HCEC 1CT (cell line): ENCODE measurements at regions not wholly inside any gene's neighbourhood (a gene's known extent, or its start where the extent isn't known, plus 50 kb on each side); places are given as distances from the start of the nearest gene placed in this dataset.
"Not testable (repeated sequence)": the region's sequence is repeated elsewhere in the genome, so short reads cannot be mapped to it uniquely, and the experiment has no call there.

Experiments
- DNase-seq: peaks from one replicate; pipeline ENCODE4 v3.0.0-alpha.2; 2017

DNA sequence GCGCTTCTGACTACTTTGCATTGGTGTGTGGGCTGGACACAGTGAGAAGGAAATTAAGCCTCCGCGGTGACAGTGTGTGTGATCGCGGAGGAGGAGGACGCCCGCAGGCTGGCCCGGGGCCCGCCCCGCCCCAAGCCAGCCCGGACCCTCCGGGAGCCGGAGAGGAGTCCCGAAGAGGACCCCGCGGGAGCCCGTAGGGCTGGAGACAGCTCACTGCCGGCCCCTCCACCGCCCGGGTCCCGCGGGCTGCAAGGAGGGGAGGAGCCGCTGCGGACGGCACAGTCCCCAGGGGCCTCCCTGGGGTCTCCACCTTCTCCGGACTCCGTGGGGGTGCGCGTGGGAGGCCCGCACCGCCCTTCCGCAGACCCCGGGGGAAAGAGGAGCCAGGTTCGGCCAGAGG lies 146.4 kb upstream of the ERCC6L2 start:
- no peak for DNase-seq

GRCh38 chr9:95727947-95728520 lies 147.5 kb upstream of the ERCC6L2 start:
- DNase-seq = no peak

- peak; percentile 52 for DNase-seq
These were observed 148.7 kb upstream of the ERCC6L2 start for GRCh38 chr9:95726756-95727155.

DNA sequence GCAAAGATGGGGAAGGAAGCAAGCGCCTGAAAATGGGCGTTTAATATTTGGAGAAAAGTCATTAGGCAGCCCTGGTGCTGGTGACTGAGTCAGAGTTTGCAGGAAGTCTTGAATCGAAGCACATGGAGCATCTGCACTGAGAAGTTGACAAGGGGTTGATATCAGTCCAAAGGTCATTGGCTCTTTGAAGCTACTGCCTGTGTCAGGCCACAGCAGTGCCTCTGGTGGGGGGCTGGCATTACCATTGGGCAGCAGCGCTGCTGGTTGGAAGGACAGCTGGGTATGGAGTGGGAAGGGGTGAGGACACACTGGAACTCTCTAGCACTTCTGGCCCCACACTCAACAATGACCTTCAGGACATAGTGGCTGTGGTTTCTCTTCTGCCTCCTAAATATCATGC lies 150.4 kb upstream of the ERCC6L2 start:
- no peak for DNase-seq

GRCh38 chr9:95724253-95724991 lies 151.1 kb upstream of the ERCC6L2 start:
- no peak for DNase-seq

DNA sequence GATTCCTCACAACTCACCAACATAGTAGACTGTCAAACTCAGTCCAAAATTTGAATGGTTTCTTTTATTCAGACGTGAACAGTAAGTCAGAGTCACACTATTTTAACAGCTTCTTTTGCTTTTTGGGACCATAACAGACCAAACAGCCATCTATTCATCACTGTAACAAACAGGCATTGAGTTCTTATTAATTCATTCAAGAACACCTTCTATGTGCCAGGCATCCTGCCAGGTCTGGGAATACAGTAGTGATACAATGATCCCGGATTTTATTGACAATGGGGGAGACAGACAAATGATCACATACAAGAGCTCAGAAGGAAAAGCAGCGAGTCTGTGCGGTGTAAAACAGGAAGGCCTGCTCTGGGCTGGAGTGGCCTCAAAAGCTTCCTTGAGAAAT lies 153.3 kb upstream of the ERCC6L2 start:
- DNase-seq = no peak

DNA sequence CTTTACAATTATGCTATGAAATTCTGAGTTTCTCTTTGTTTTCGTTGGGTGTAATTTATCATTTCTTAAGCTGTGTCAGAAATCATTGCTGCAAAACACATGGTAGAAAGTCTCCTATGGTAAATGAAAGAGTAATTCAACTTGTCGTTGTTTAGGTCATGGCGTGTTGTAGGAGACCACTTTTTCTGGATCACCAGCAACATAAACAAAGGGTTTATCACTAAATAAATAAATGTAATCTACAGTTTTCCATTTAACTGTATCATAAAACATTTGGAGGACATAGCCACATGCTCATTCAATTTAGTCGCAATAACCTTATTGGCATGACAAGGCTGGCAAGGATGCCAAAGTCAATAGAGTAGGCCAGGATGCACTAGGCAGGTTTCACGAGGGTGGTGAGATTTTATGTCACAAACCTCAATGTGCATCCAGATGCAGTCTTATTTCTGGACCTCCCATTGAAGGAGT lies 154.4 kb upstream of the ERCC6L2 start:
- no peak for DNase-seq

DNA sequence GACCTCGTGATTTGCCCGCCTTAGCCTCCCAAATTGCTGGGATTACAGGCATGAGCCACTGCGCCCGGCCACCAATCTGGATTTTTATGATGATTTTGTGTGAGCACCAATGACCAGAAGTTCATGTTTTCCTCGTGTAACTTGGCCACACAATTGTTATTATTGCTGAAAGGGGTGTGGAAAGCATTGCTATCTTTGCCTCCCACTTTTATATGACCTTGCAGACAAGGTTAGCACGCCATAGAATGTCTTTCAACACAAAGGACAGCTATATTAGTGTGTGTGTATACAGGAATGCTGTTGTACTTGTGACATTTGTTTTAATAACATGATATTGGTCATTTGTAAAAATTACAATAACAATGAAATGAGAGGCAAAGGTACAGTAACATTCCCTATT lies 155.0 kb upstream of the ERCC6L2 start:
- no peak for DNase-seq

GRCh38 chr9:95719354-95719753 lies 156.1 kb upstream of the ERCC6L2 start:
- DNase-seq = no peak

GRCh38 chr9:95718263-95718662 lies 157.2 kb upstream of the ERCC6L2 start:
- DNase-seq = no peak

DNA sequence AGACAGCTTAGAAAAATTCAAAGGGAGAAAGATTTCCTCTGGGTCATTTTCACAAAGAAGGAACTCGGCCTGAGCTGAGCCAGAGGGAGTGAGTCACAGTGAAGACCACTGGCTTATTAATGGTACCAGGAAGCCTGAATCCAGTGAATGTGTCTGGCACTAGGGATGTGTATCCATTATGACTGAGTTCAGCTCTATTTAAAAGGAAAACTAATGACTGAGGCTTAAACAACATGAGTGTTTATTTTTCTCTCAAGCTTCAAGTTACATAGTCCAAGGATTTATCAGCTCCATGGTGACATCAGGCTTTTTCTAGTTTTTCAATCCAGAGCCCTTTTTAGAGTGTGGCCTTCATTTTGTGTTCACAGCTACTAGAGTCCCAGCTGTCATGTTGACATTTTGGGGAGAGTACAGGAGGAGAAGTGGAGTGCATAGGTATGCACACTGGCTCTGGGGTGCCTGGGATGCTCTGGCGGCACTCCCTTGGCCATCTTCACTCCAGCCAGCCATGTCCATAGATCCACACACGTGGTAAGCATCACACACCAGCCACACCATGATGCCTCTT lies 159.5 kb upstream of the ERCC6L2 start:
- DNase-seq = no peak

DNA sequence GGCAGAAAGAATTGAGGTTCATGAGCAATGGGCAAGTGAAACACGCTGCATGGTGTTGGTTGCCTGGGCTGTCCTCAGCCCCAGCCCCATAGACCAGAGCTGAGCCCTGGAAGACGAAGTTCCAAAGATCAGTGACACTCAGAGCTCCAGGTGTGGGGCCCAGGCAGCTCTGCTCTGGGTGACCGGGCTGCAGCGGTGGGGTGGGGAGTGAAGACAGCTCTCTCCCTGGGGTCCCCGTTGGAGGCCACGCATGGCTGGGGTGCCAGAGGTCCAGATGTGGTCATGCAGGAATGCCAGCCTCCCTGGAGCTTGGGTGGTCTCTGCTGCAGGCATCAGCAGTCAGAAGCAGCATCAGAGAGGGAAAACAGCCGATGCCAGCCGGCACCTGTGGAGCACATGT lies 165.0 kb upstream of the ERCC6L2 start:
- no peak for DNase-seq

GRCh38 chr9:95696701-95697100 lies 178.8 kb upstream of the ERCC6L2 start:
- DNase-seq = no peak

DNA sequence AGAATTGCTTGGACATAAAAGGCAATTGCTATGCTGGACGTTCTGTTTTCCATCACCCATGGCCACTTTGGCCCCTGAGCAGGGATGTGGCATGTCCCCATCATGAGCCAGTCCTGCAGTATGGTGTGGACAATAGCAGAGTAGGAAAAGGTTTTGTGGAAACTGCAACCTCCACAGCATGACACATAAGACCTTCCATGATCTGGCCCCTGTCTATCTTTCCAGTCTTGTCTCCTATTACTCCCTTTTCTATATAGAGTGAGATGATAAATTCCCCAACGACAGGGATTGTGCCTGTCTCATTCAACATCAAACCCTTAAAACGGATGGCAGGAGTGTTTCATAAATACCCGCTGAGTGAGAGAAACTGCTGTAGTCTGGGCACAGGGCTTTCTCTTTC lies 174.7 kb upstream of the PTCH1 start:
- no peak for DNase-seq

DNA sequence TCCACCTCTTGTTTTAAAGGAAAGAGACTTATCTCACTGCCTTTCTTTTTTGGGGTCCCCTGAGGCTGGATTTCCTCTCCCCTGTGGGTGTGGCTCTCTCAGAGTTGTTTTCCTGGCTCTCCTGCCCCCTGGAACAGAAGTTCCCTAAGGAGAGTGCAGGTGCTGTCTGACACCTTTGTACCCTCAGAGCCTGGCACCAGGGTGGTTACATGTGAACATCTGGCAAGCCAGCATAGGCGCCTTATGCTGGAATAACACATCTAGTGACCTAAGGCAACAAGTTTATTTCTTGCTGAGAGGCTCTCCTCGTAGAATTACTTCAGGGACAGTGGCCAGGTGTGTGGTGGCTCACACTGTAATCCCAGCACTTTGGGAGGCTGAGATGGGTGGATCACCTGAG lies 172.9 kb upstream of the PTCH1 start:
- no peak for DNase-seq

DNA sequence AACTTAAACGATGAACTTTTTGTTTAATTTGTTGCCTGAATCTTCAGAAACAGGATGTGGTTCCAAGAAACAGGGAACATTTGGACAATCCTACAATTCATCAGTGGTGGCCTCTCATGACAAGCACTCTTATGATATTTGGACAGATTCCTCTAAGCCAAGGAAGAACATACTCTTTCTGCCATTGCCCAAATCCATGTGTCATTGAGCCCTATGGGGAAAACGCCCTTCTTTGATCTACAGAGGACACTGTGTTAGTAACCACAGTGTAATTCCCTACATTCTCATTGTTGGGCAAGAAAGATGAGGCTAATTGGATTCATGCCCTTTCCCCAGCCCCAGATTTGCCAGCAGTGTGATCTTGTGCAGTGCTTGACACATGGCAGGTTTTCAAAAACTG lies 167.7 kb upstream of the PTCH1 start:
- no peak for DNase-seq

- not testable (repeated sequence) for DNase-seq
These were observed 163.5 kb upstream of the PTCH1 start for GRCh38 chr9:95680306-95680705.

GRCh38 chr9:95679874-95680273 lies 163.1 kb upstream of the PTCH1 start:
- no peak for DNase-seq

DNA sequence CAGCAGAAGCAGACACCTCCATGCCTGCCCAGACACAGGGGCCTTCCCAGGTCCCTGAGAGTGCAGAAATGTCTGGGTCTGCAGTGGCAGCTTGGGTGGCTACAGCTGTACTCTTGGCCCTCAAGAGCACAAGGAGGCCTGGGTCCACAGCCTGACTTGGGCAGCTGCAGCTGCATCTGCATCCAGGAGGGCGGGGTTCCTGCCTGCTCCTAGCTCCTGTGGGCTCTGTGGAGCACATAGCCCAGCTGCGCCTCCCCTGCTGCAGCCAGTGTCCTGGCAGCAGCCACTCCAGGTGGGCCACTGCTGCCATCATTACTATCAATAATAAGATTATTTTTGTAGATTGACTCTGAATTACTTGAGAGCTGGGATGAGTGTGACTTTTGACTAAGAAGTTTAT lies 162.0 kb upstream of the PTCH1 start:
- DNase-seq = no peak

DNA sequence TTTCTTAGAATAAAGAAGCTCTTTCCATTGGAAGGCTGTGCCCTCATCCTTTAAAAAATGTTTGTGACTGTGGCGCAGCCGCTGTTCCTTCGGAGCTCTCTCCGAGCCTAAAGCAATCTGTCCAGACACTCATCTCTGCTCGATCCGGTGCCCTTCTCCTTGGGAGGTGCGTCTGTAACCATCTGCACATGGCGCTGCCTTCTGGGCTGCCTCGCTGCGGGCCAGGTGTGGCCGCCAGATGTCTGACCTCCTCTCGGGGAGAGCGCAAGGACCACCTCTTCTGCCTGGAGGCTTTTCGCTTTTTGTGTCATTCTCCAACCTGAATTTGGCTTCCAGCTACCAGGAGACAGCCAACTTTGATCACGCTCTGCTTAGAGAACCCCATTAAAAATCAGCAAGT lies 153.4 kb upstream of the PTCH1 start:
- DNase-seq = no peak

DNA sequence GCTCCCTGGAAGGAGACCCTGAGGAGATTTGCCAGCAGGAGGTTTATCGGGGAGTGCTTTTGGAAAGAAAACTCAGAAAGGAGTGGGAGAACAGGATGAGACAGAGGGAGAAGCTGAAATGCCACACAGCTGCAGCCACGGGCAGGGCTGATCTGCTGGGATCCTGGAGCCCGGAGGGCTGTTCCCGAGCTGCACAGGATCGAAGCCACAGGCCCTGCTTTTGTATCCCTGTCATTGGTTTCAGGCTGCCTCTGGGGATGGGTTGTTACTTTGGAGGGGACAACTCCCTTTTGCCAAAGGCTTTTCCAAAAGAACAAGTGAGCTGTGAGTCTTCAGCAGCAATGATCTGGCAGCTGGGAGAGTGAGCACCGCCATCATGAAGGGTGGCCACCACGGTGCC lies 152.5 kb upstream of the PTCH1 start:
- no peak for DNase-seq

DNA sequence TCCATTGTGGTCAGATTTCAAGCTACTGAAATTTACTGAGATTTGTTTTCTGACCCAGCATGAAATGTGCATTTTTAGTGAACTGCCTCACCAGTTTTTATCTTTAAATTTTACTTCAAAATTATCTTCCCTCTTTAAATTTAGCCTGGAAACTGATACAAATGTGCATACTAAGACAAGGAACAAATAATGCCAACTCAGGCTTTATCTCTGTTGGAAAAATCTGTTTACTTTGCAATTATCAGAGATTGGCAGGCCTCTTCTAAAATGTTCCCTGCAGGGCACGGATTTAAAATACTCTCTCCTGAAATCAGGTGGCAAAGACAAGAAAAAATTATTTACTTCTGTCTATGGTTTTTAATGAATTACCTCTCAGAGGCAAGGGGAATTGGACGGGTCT lies 151.0 kb upstream of the PTCH1 start:
- no peak for DNase-seq

DNA sequence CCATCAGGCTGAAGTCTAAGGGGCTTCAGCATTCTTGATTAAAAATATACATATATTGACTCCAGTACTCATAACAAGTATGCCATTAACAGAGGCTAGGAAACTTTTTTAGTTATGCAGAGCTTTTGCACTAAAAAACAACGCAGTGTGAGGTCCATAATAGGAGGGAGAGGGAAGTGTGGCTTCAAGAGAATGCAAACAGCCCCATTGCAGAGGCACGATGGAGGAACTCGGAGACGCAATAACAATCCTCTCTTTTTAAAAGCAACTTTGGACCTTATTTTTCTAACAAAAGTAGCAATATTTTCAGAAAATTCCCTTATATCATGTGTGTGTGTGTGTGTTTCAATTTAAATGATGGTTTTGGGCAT lies 150.0 kb upstream of the PTCH1 start:
- no peak for DNase-seq

DNA sequence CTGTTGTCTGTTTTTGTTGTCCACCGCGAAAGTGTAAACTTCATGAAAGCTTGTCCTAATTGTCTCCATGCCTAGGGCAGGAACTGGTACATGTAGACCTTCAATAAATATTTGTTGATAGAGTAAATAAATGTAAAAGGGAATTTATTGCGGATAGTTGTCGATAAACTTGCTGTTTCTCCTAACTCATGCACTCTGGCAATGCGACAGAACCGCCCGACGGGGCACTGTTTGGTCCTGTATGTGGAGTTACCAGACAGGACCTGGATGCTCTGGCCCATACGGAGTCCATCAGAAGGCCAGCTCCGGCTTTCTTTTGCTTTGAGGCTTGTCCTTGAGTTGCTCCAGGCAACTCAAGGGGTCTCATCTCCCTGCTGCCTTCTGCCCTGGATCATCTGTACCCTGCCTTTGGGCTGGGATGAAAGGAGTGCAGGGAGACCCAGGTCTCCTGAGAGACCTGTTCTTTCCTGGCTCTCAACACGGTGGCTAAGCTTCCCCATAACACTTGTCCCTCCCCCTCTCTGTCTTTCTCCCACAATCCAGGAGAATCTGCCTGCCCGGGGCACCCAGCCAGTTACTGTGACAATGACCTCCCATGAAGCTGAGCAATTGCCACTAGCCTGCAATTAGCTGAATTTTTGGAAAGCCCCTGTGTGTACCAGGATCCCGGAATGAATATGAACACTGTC lies 149.5 kb upstream of the PTCH1 start:
- no peak for DNase-seq
